Right lobe of liver (tissue), 4 donors: ENCODE measurements at regions not wholly inside any gene's neighbourhood (a gene's known extent, or its start where the extent isn't known, plus 50 kb on each side); places are given as distances from the start of the nearest gene placed in this dataset.

Source experiments
- POLR2A ChIP-seq: fragments of 450-650 bp; IDR thresholded peaks from one replicate; pipeline ENCODE4 v1.6.1; 2017; ENCODE audit warnings: antibody characterized with exemption, mild to moderate bottlenecking
- TF ChIP-seq, protein P1 (sequence below), 4 donors: fragments of 200-600 bp in 3 of 4; fragments of 450-650 bp in 1 of 4; IDR thresholded peaks; one replicate each; pipeline versions ENCODE4 v1.5.1 to v1.8.0; 2016 to 2022; ENCODE audit warnings: antibody characterized with exemption in 4 of 4, mild to moderate bottlenecking in 2 of 4
- donor health status: DM: no; HTN: no; CAD: no.
- donor health status: DM: no; HTN: no; CAD: no.
- donor health status: DM: no; HTN: yes; CAD: no.

DNA sequence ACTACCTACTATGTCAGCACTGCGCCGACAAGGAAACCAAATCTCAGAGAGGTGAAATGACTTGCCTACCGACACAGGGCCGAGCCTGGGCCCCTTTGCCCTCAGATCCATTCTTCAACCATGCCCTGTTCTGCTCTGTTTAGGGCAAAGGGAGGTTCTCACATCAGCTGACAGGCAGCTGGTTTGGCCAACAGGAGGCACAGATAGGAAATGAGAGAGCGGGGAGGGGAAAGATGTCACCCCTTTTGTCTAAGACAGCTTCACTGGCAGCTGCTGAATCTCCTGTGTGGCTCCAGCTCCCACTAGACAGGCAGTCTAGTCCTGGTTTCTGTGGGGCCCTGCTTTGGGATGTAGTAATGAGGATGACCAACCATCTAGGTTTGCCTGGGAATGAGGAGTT lies 158.7 kb downstream of the TMEM200A start:
- TF ChIP-seq, protein P1, sequence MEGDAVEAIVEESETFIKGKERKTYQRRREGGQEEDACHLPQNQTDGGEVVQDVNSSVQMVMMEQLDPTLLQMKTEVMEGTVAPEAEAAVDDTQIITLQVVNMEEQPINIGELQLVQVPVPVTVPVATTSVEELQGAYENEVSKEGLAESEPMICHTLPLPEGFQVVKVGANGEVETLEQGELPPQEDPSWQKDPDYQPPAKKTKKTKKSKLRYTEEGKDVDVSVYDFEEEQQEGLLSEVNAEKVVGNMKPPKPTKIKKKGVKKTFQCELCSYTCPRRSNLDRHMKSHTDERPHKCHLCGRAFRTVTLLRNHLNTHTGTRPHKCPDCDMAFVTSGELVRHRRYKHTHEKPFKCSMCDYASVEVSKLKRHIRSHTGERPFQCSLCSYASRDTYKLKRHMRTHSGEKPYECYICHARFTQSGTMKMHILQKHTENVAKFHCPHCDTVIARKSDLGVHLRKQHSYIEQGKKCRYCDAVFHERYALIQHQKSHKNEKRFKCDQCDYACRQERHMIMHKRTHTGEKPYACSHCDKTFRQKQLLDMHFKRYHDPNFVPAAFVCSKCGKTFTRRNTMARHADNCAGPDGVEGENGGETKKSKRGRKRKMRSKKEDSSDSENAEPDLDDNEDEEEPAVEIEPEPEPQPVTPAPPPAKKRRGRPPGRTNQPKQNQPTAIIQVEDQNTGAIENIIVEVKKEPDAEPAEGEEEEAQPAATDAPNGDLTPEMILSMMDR (IDR thresholded peaks at IDR 0.05), result no peak
- no peak for TF ChIP-seq POLR2A
